AG08395 (cell line): ENCODE measurements at regions not wholly inside any gene's neighbourhood (a gene's known extent, or its start where the extent isn't known, plus 50 kb on each side); places are given as distances from the start of the nearest gene placed in this dataset.
A peak's percentile ranks its signal among the peaks of the same experiment; 100 is the strongest.

Source experiments
- DNase-seq: peaks from one replicate; pipeline ENCODE4 v3.0.0; 2012; ENCODE audit warnings: mixed read lengths, low spot score

- no peak for DNase-seq
These were observed 378.5 kb downstream of the RFPL4B start for GRCh38 chr6:112725541-112726085.

GRCh38 chr6:112735129-112735528 is 388.0 kb downstream of the RFPL4B start:
- DNase-seq, result no peak

- DNase-seq, result no peak
These were observed 392.6 kb downstream of the RFPL4B start for GRCh38 chr6:112739766-112740165.

- no peak for DNase-seq
These were observed 396.2 kb downstream of the RFPL4B start for GRCh38 chr6:112743323-112743722.

- no peak for DNase-seq
These were observed 397.7 kb downstream of the RFPL4B start for GRCh38 chr6:112744827-112745226.

- DNase-seq, result no peak
These were observed 398.6 kb downstream of the RFPL4B start for GRCh38 chr6:112745765-112746164.

GRCh38 chr6:112749673-112750072 is 402.5 kb downstream of the RFPL4B start:
- no peak for DNase-seq

GRCh38 chr6:112752305-112752704 is 405.2 kb downstream of the RFPL4B start:
- DNase-seq, result no peak

- no peak for DNase-seq
These were observed 405.7 kb downstream of the RFPL4B start for GRCh38 chr6:112752791-112753190.

GRCh38 chr6:112760831-112761230 is 413.7 kb downstream of the RFPL4B start:
- peak; percentile 11 for DNase-seq

GRCh38 chr6:112761740-112762139 is 414.6 kb downstream of the RFPL4B start:
- no peak for DNase-seq

- no peak for DNase-seq
These were observed 417.2 kb downstream of the RFPL4B start for GRCh38 chr6:112764377-112764776.

- DNase-seq, result no peak
These were observed 423.2 kb downstream of the RFPL4B start for GRCh38 chr6:112770308-112770707.

- DNase-seq, result peak; percentile 19
These were observed 426.1 kb downstream of the RFPL4B start for GRCh38 chr6:112773187-112773586.

GRCh38 chr6:112774319-112774718 is 427.2 kb downstream of the RFPL4B start:
- DNase-seq, result no peak

- DNase-seq, result peak; percentile 76
These were observed 433.5 kb downstream of the RFPL4B start for GRCh38 chr6:112780498-112781096.

- DNase-seq, result no peak
These were observed 434.1 kb downstream of the RFPL4B start for GRCh38 chr6:112781241-112781640.

GRCh38 chr6:112785408-112785807 is 438.3 kb downstream of the RFPL4B start:
- no peak for DNase-seq

- DNase-seq, result no peak
These were observed 439.7 kb downstream of the RFPL4B start for GRCh38 chr6:112786801-112787200.

- DNase-seq, result no peak
These were observed 440.2 kb downstream of the RFPL4B start for GRCh38 chr6:112787371-112787770.

- no peak for DNase-seq
These were observed 448.2 kb downstream of the RFPL4B start for GRCh38 chr6:112795316-112795715.

- DNase-seq, result no peak
These were observed 449.6 kb downstream of the RFPL4B start for GRCh38 chr6:112796712-112797111.

- no peak for DNase-seq
These were observed 452.8 kb downstream of the RFPL4B start for GRCh38 chr6:112799889-112800288.

- DNase-seq, result no peak
These were observed 453.3 kb downstream of the RFPL4B start for GRCh38 chr6:112800439-112800838.
